ENCODE measurements at regions not wholly inside any gene's neighbourhood (a gene's known extent, or its start where the extent isn't known, plus 50 kb on each side); places are given as distances from the start of the nearest gene placed in this dataset.
A peak's percentile ranks its signal among the peaks of the same experiment; 100 is the strongest.

DNA sequence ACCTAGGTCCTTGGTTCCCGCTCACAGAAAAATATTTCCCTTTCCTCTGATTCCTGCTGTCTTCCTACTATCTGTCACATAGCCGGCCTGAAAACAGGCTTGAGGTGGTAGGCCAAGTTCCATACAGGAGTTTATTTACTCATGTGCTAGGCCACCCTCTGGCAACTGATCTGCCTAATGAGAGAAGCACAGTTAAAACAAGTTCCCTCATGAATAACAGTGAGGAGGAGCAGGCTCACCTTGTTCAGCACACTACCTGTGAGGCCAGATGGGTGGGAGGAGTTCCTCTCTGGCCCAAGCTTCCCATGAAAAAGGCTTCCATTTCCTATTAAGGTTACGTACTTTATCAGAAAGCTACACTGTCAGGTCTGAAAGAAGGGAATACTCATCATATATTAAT, 206.0 kb downstream of the MYRFL start:
- intact Hi-C loops (cut with DNase I): no loop called here

DNA sequence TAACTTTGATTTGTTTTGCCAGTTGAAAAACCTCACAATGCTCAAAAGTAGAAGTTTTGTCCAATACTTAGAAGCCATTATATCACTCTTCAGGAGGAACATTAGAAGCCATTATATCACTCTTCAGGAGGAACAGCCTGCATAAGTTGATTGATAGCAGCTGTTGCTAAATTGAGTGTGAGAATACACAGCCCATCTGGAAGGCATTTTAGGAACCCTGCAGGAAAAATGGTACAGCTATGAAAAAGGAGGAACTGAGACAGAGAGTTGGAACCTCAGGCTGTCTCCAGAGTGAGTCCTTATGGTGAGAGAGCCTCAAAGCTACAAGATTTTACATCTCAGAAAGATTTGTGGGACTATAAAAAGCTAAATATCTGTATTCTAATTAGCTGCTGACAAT, 207.0 kb downstream of the MYRFL start:
- H3K36me3 ChIP-seq: no peaks in the 10 kb centered on the region
- no peaks in the 10 kb centered on the region for H3K27me3 ChIP-seq
- no peaks in the 10 kb centered on the region for H3K9me3 ChIP-seq
- no peaks in the 10 kb centered on the region for H3K4me1 ChIP-seq
- no peak for TF ChIP-seq EP300 (IDR thresholded peaks at IDR 0.05)
- TF ChIP-seq, protein P1, sequence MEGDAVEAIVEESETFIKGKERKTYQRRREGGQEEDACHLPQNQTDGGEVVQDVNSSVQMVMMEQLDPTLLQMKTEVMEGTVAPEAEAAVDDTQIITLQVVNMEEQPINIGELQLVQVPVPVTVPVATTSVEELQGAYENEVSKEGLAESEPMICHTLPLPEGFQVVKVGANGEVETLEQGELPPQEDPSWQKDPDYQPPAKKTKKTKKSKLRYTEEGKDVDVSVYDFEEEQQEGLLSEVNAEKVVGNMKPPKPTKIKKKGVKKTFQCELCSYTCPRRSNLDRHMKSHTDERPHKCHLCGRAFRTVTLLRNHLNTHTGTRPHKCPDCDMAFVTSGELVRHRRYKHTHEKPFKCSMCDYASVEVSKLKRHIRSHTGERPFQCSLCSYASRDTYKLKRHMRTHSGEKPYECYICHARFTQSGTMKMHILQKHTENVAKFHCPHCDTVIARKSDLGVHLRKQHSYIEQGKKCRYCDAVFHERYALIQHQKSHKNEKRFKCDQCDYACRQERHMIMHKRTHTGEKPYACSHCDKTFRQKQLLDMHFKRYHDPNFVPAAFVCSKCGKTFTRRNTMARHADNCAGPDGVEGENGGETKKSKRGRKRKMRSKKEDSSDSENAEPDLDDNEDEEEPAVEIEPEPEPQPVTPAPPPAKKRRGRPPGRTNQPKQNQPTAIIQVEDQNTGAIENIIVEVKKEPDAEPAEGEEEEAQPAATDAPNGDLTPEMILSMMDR (IDR thresholded peaks at IDR 0.05): no peak
- no peak for TF ChIP-seq POLR2A (IDR thresholded peaks at IDR 0.05)
- TF ChIP-seq POLR2AphosphoS5 (IDR thresholded peaks at IDR 0.05): peak in 2 of 4 donors; percentile 14 to 25
- H3K4me3 ChIP-seq: no peak overlapping the region
- no peak for DNase-seq
- H3K27ac ChIP-seq: no peak overlapping the region
- intact Hi-C loops (cut with DNase I): no loop called here

More for the DNA sequence above, 206.0 kb downstream of the MYRFL start:
- Histone ChIP-seq H3K27ac (no peak overlapping the region), H3K9me3 (no peaks in the 10 kb centered on the region), H3K36me3 (no peaks in the 10 kb centered on the region), H3K4me3 (no peak overlapping the region), H3K4me1 (no peaks in the 10 kb centered on the region), H3K27me3 (no peaks in the 10 kb centered on the region)
- DNase-seq: no peak
- 91 to 94% methylated on average over 3 of the region's 3 CpGs for WGBS, 2 donors
- TF ChIP-seq EP300 (IDR thresholded peaks at IDR 0.05): no peak
- TF ChIP-seq, protein P1 (IDR thresholded peaks at IDR 0.05): no peak
- TF ChIP-seq POLR2A (IDR thresholded peaks at IDR 0.05): no peak
- TF ChIP-seq POLR2AphosphoS5 (IDR thresholded peaks at IDR 0.05): no peak

DNA sequence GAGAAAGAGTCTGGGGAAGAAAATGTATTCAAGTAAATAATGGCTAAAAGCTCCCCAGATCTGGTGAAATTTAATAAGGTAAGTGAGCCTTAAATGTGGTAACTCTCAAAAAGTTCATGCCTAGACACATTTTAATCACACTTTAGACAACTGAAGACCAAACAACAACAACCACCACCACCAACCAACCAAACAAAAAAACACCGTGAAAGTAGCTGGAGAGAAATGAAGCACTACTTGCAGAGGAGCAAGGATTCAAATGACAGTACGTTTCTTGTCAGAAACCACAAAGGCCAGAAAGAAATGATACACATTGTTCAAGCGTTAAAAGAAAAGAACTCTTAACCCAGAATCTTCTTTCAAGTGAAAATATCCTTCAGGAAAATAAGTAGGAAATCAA, 208.3 kb downstream of the MYRFL start:
- Histone ChIP-seq H3K9me3 (no peaks in the 10 kb centered on the region), H3K27me3 (no peaks in the 10 kb centered on the region), H3K4me1 (no peaks in the 10 kb centered on the region), H3K36me3 (no peaks in the 10 kb centered on the region), H3K4me3 (no peak overlapping the region), H3K27ac (no peak overlapping the region)
- TF ChIP-seq POLR2A (IDR thresholded peaks at IDR 0.05): no peak
- TF ChIP-seq, protein P1 (IDR thresholded peaks at IDR 0.05): no peak
- TF ChIP-seq POLR2AphosphoS5 (IDR thresholded peaks at IDR 0.05): no peak
- DNase-seq: no peak
- WGBS, 2 donors: 92% methylated on average over 3 of the region's 3 CpGs
- intact Hi-C loops (cut with DNase I): no loop called here

DNA sequence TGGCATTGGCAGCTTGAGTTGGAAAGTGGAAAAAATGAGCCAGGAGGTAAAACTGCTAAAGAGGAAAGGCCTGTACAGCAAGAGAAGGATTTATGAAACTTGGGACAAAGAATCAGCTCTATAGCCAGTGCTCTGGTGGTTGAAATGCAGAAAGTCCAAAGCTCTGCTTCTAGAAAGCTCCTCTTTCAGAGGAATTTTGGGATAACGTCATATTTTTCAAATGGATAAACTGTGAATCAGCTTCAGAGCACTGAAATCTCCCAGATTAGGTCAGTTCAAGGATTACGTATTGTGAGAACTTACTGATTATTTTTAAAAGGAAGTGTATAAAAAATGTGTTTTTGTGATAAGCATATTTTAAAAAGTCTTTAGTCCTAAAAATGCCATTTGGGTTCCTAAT, 203.1 kb upstream of the CNOT2 start:
- H3K27ac ChIP-seq: no peak overlapping the region
- intact Hi-C loops (cut with DNase I): no loop called here
- TF ChIP-seq POLR2AphosphoS5 (IDR thresholded peaks at IDR 0.05) (no peak), POLR2A (IDR thresholded peaks at IDR 0.05) (no peak), EP300 (IDR thresholded peaks at IDR 0.05) (no peak)
- H3K27me3 ChIP-seq: no peaks in the 10 kb centered on the region
- H3K9me3 ChIP-seq: no peaks in the 10 kb centered on the region
- H3K4me3 ChIP-seq: no peak overlapping the region
- DNase-seq: no peak
- H3K4me1 ChIP-seq: peaks cover 0 to 8% (median 2%) of the 10 kb centered on the region in 4 donors
- H3K36me3 ChIP-seq: no peaks in the 10 kb centered on the region
- WGBS, 2 donors: 82 to 88% methylated on average over 2 of the region's 2 CpGs

DNA sequence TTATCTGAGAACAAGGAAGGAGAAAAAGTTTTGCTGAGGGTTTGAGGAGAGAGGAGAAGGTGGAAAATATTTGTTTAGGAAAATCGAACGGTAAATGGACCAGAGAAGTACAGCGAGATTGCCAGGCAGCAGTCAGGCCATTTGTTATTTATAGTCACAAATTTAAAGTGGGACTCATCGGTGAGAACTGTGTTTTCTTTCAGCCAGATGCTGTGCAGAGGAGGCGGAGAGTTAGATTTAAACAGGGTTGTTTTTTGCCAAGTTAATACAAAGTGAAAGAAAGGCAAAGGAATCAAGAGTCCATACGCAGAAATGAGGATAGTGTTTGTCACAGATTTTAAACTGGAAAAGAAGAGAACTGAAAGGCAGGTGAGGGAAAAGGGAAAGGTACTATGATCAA, 200.6 kb upstream of the CNOT2 start:
- Histone ChIP-seq H3K27me3 (no peaks in the 10 kb centered on the region), H3K9me3 (no peaks in the 10 kb centered on the region), H3K36me3 (no peaks in the 10 kb centered on the region), H3K4me3 (no peak overlapping the region), H3K27ac (no peak overlapping the region), H3K4me1 (peaks cover 0 to 8% (median 2%) of the 10 kb centered on the region in 4 donors)
- intact Hi-C loops (cut with DNase I): no loop called here
- WGBS, 2 donors: 69% methylated on average over 6 of the region's 6 CpGs
- DNase-seq: no peak
- TF ChIP-seq, protein P1 (IDR thresholded peaks at IDR 0.05): no peak
- TF ChIP-seq EP300 (IDR thresholded peaks at IDR 0.05): no peak
- no peak for TF ChIP-seq POLR2A (IDR thresholded peaks at IDR 0.05)
- no peak for TF ChIP-seq POLR2AphosphoS5 (IDR thresholded peaks at IDR 0.05)
